ENCODE measurements at regions not wholly inside any gene's neighbourhood (a gene's known extent, or its start where the extent isn't known, plus 50 kb on each side); places are given as distances from the start of the nearest gene placed in this dataset.

GRCh38 chr14:106786697-106787096, 1260.3 kb downstream of the TMEM121 start:
- Histone ChIP-seq H3K9ac (replicated peaks; ENCODE audit: extremely low read depth, insufficient read depth, low read length) (no peak overlapping the region), H3K27ac (ENCODE audit: insufficient read depth, low read depth, low read length) (no peak overlapping the region), H2AFZ (ENCODE audit: low read depth, low read length) (no peak overlapping the region), H3K4me1 (ENCODE audit: control insufficient read depth, extremely low read depth, insufficient read depth, low read length) (no peaks in the 10 kb centered on the region), H3K36me3 (ENCODE audit: control insufficient read depth in 2 of 2, extremely low read depth in 1 of 2, insufficient read depth in 2 of 2, low read length in 2 of 2) (no peaks in the 10 kb centered on the region), H3K9me3 (replicated peaks; ENCODE audit: control insufficient read depth, insufficient read depth, low read length) (peaks cover 2% of the 10 kb centered on the region), H3K4me2 (ENCODE audit: insufficient read depth, low read length) (no peak overlapping the region), H3K4me3 (replicated peaks in 1 of 3; ENCODE audit: insufficient read depth in 1 of 3, low read depth in 1 of 3, low read length in 3 of 3) (no peak overlapping the region), H4K20me1 (replicated peaks; ENCODE audit: control insufficient read depth, extremely low read depth, insufficient read depth, low read length) (no peaks in the 10 kb centered on the region), H3K9me1 (replicated peaks; ENCODE audit: control insufficient read depth, extremely low read depth, insufficient read depth, low read length) (no peaks in the 10 kb centered on the region), H3K27me3 (ENCODE audit: control insufficient read depth in 2 of 2, insufficient read depth in 2 of 2, low read length in 2 of 2) (no peaks in the 10 kb centered on the region), H3K79me2 (ENCODE audit: control insufficient read depth, insufficient read depth, low read length) (no peaks in the 10 kb centered on the region)
- TF ChIP-seq MYC (IDR thresholded peaks at IDR 0.05; ENCODE audit: low read depth, low read length): no peak
- intact Hi-C loops (cut with micrococcal nuclease): no loop called here
- no TSS peak for BruUV-seq (replicated peaks)
- dilution Hi-C loops (cut with MboI; ENCODE audit: extremely low pct_ligation_motif_present, low sequenced_read_pairs): no loop called here
- ChIA-PET CTCF (no interaction called here), POLR2A (no interaction called here)
- DNase-seq (ENCODE audit: low read depth, low spot score) (no peak), FAIRE-seq (no peak)

- Histone ChIP-seq H3K9ac (replicated peaks; ENCODE audit: extremely low read depth, insufficient read depth, low read length) (no peak overlapping the region), H4K20me1 (replicated peaks; ENCODE audit: control insufficient read depth, extremely low read depth, insufficient read depth, low read length) (no peaks in the 10 kb centered on the region), H3K4me2 (ENCODE audit: insufficient read depth, low read length) (no peak overlapping the region), H3K79me2 (ENCODE audit: control insufficient read depth, insufficient read depth, low read length) (no peaks in the 10 kb centered on the region), H3K27me3 (ENCODE audit: control insufficient read depth in 2 of 2, insufficient read depth in 2 of 2, low read length in 2 of 2) (no peaks in the 10 kb centered on the region), H3K27ac (ENCODE audit: insufficient read depth, low read depth, low read length) (no peak overlapping the region), H3K4me3 (replicated peaks in 1 of 3; ENCODE audit: insufficient read depth in 1 of 3, low read depth in 1 of 3, low read length in 3 of 3) (no peak overlapping the region), H3K9me1 (replicated peaks; ENCODE audit: control insufficient read depth, extremely low read depth, insufficient read depth, low read length) (no peaks in the 10 kb centered on the region), H3K9me3 (replicated peaks; ENCODE audit: control insufficient read depth, insufficient read depth, low read length) (peaks cover 2% of the 10 kb centered on the region), H2AFZ (ENCODE audit: low read depth, low read length) (no peak overlapping the region), H3K36me3 (ENCODE audit: control insufficient read depth in 2 of 2, extremely low read depth in 1 of 2, insufficient read depth in 2 of 2, low read length in 2 of 2) (no peaks in the 10 kb centered on the region), H3K4me1 (ENCODE audit: control insufficient read depth, extremely low read depth, insufficient read depth, low read length) (no peaks in the 10 kb centered on the region)
- TF ChIP-seq CTCF (IDR thresholded peaks at IDR 0.05; ENCODE audit: extremely low read depth in 1 of 2, insufficient read depth in 1 of 2, low read depth in 1 of 2, low read length in 2 of 2) (no peak), POLR2AphosphoS5 (IDR thresholded peaks at IDR 0.05; ENCODE audit: insufficient read depth, low read depth, low read length) (no peak), JUN (IDR thresholded peaks at IDR 0.05; ENCODE audit: borderline replicate concordance, insufficient read depth, insufficient read length, low read depth) (no peak), MYC (IDR thresholded peaks at IDR 0.05; ENCODE audit: low read depth, low read length) (no peak)
- BruUV-seq (replicated peaks): no TSS peak
- POLR2A ChIA-PET: no interaction called here
- DNase-seq (ENCODE audit: low read depth, low spot score) (no peak), FAIRE-seq (no peak)
- dilution Hi-C loops (cut with MboI; ENCODE audit: extremely low pct_ligation_motif_present, low sequenced_read_pairs) (no loop called here), intact Hi-C loops (cut with micrococcal nuclease) (no loop called here)
- CTCF ChIA-PET: no interaction called here
These were observed 1261.2 kb downstream of the TMEM121 start for GRCh38 chr14:106787626-106788025.

Measured in endothelial cell of umbilical vein (primary cell).